Tongue (tissue), 1 donor: ENCODE measurements at regions not wholly inside any gene's neighbourhood (a gene's known extent, or its start where the extent isn't known, plus 50 kb on each side); places are given as distances from the start of the nearest gene placed in this dataset.
"Not testable (repeated sequence)": the region's sequence is repeated elsewhere in the genome, so short reads cannot be mapped to it uniquely, and the experiment has no call there.

Experiments
- DNase-seq: peaks from one replicate; pipeline ENCODE4 v3.0.0-alpha.2; 2015

DNA sequence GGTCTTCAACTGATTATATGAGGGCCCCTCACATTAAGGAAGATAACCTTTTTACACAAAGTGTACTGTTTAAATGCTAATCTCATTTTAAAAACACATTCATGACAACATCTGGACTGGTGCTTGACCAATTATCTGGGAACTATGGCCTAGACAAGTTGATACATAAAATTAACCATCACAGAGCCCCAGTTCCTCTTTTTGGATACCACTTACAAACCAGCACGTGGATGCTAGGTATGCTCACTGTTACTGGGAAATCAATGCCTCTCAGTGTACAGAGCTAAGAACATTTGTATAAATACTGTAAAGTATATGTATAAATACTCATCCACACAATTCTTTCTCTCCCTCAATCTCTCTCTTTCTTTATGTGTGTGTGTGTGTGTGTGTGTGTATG lies 1217.8 kb upstream of the LRRTM3 start:
- no peak for DNase-seq

- no peak for DNase-seq
Measured at GRCh38 chr10:65710306-65710705, 1215.5 kb upstream of the LRRTM3 start.

GRCh38 chr10:65719790-65720189 lies 1206.0 kb upstream of the LRRTM3 start:
- peak; percentile 53 for DNase-seq

- no peak for DNase-seq
Measured at GRCh38 chr10:65720901-65721300, 1204.9 kb upstream of the LRRTM3 start.

DNA sequence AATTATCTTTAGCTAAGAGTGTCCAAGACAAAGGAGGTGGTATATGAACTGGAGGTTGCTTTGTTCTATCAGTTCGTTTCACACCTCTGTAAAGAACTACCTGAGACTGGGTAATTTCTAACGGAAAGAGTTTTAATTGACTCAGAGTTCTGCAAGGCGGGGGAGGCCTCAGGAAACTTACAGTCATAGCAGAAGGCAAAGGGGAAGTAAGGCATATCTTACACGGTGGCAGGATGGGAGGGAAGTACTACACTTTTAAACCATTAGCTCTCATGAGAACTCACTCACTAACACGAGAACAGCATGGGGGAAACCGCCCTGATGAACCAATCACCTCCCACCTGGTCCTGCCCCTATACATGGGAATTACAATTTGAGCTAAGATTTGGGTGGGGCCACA lies 1202.3 kb upstream of the LRRTM3 start:
- DNase-seq: no peak

DNA sequence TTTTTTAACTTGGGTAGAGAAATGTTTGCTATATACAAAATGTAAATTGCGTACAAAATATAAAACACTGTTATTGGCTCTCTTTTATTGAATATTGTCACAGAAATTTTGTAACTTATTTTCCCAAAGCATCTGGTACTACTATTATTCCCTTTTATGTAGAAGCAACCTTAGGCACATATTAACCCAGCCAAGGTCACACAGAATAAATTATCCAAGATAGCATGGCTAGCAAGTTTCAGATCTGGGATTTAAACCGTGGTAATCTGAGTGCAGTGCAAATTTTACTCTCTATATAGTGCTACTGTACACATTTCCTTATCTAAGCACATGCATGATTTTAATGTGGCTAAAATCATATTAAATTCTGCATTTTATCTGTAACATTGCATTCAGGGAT lies 1190.5 kb upstream of the LRRTM3 start:
- DNase-seq: no peak

DNA sequence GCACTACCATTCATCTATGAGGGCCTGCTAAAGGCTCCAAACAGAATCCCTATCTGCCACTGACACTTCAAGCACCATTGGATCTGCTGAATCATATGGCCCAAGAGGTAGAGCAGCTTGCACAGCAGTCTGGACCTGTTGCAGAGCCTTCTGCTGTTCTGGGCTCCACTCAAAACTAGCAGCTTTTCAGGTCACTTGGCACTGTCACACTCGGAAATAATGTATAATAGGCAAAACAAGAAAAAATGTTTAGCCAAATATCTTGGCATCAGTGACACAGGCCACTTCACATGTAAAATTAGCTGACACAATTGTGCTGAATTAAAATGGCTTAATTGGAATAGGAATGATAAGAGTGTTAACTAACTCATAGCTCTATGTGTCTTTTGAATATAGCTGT lies 1182.9 kb upstream of the LRRTM3 start:
- DNase-seq: no peak

GRCh38 chr10:65751218-65751617 lies 1174.6 kb upstream of the LRRTM3 start:
- no peak for DNase-seq

GRCh38 chr10:65751896-65752295 lies 1173.9 kb upstream of the LRRTM3 start:
- no peak for DNase-seq

DNA sequence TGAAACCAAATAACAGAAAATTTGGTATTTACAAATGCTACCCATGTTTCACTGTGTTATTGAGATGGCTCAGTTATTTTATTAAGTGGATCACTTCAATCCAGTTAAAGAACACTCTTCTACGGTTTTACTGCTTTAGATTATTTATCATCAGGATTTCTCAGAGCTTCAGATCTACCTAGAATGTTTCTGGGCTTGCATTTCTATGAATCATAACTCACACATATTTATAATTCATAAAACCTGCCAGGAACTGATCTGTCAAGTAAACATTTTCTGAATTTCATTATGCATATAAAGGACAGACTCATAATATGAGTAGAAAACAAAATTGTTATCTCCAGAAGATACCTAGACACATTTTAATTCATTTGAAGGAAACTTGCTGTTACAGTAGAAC lies 1172.3 kb upstream of the LRRTM3 start:
- no peak for DNase-seq

- no peak for DNase-seq
Measured at GRCh38 chr10:65754112-65754511, 1171.7 kb upstream of the LRRTM3 start.

DNA sequence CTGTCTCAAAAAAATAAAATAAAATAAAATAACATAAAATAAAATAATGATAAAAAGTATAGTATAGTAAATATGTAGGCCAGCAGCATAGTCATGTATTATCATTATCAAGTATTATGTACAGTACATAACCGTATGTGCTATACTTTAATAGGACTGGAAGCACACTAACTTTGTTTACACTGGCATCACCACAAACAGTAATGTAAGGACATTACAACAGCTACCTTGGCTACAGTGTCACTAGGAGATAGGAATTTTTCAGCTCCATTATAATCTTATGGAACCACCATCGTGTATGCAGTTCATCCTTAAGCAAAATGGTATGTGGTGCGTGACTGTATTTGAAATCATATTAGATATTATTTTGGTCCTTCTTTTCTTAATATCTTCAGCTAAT lies 1163.5 kb upstream of the LRRTM3 start:
- DNase-seq: no peak

GRCh38 chr10:65765006-65765541 lies 1160.8 kb upstream of the LRRTM3 start:
- no peak for DNase-seq

GRCh38 chr10:65769828-65770227 lies 1156.0 kb upstream of the LRRTM3 start:
- no peak for DNase-seq

DNA sequence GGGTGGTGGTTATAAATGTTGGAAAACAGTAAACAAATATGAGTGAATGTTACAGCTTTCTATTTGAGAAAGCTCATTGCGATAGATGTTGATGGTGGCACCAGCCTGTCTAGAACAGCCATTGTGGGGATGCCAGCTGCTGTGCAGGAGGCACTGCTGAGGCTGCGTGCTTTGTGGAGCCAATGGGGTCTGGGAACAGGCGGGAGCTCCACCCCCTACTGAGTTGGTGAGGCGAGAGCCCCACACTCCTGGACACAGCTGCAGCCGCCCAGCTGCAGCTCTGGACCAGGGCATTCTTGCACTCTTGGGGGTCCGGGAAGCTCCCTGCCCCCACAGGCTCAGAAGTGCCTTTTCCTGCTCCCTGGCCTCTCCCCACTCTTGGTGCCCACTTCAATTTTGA lies 1147.1 kb upstream of the LRRTM3 start:
- no peak for DNase-seq

GRCh38 chr10:65779985-65780384 lies 1145.9 kb upstream of the LRRTM3 start:
- no peak for DNase-seq

GRCh38 chr10:65786279-65786678 lies 1139.6 kb upstream of the LRRTM3 start:
- DNase-seq: no peak

DNA sequence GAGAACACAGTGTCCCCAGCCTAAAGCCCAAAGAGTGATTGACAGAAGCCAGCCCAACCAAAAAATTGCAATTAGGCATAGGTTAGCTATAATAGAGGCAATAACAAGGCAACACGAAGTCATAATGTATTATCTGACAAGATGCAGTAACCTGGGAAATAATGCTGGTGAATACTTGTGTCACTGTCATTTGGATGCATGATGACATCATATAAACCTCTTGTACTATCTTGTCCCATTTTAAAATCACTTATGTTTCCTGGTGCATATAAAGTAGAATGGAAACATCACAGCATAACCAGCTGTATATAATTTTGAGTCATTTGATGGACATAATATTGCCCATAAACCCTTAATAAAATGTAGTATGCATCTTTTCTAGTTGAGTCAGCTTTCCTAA lies 1138.3 kb upstream of the LRRTM3 start:
- DNase-seq: no peak

DNA sequence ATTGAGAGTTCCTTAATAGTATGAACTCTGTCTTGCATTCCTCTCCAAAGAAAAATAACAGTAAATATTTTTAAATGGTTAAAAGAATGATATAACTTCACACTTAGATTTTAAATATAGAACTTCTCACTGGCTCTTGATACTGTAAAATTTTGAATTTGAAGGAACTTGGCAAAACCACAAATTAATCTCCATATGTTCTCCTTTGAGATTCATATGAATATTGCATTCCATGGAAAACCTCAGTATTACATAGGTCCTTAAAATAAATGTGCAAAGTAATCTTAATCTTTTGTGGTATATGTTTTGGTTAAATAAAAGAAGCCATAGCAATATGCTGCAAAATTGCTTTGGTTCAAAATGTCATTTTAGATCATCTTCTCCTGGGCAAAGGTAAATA lies 1137.6 kb upstream of the LRRTM3 start:
- no peak for DNase-seq

GRCh38 chr10:65791979-65792378 lies 1133.9 kb upstream of the LRRTM3 start:
- no peak for DNase-seq

DNA sequence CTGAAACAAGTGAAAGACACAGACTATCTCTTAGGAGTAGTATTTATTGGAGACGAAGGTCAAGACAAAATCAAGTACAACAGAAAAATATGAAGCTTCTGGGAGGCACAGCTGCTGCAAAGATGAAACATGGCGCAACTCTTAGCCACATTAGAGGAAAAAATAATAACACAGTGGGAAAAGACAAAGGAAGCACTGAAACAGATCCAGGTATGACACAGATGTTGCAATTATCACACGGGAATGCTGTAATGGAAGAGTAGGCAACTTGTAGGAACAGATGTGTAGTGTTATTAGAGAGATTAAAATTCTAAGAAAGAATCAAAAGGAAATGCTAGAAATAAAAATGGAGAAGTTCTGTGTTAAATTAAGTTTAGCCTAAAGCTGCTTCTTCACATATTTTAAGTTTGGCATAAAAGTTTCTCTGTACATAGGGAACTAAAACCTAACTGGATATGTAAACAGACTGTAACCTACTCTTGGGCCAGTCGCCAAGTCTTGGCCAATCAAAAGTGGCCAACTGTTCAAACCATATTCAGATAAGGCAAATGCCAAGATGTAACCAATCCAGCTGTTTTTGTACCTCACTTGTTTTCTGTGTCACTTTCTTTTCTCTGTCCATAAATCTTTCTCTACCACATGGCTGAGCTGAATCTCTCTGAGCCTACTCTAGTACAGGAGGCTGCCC lies 1132.0 kb upstream of the LRRTM3 start:
- peak; percentile 35 for DNase-seq

DNA sequence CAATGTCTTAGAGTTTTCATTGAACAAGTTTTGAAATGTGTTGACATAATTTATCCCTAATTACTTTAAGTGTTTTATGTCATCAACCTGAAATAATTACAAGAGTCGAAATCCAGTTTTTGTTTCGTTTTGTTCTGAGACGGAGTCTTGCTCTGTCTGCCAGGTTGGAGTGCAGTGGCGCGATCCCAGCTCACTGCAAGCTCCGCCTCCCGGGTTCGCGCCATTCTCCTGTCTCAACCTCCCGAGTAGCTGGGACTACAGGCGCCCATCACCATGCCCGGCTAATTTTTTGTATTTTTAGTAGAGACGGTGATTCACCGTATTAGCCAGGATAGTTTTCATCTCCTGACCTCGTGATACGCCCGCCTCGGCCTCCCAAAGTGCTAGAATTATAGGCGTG lies 1131.0 kb upstream of the LRRTM3 start:
- DNase-seq: not testable (repeated sequence)

DNA sequence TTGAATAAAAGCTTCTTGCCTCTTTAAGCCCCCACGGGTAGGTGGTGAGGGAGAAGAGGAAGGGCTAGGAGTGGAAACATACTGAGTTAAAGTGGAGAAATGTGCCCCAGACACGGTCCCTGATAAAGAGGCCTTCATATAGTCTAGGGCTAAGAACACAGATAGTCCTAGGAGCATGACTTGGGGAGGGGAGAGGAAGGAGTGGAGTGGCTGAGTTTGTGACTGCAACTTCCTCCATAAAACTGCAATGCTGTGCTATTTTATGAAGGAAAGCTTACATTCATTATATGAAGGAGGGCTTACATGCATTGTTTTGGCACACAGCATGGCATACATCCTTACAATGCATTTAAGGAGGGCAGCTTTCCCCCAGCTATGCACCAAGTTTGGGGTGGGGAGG lies 1129.4 kb upstream of the LRRTM3 start:
- DNase-seq: no peak

DNA sequence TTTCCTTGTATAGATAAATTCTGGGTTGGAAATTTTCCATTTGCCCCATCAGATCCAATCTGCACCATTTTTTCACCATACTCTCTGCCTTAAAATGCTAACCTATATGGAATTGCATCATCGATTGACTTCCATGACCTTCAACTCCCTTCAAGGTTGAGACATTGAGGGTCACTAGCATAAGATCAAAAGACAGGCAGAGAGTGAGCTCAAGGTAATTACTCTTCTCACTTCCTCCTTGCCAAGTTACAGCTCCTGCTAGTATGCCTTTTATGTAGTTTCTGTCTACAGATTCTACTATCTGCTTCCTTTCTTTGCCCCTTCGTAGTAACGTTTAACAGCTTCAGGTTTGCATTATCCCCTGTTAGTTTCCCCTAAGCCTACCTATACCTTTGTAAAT lies 1127.7 kb upstream of the LRRTM3 start:
- no peak for DNase-seq

GRCh38 chr10:65802391-65802790 lies 1123.4 kb upstream of the LRRTM3 start:
- no peak for DNase-seq
